NCI-H748 (cell line): ENCODE measurements at regions not wholly inside any gene's neighbourhood (a gene's known extent, or its start where the extent isn't known, plus 50 kb on each side); places are given as distances from the start of the nearest gene placed in this dataset.
A peak's percentile ranks its signal among the peaks of the same experiment; 100 is the strongest.

Experiments used
- DNase-seq: peaks from one replicate; lab custom pipeline; 2025; ENCODE audit not compliant: unreplicated experiment; lab: John Stamatoyannopoulos, UW

DNA sequence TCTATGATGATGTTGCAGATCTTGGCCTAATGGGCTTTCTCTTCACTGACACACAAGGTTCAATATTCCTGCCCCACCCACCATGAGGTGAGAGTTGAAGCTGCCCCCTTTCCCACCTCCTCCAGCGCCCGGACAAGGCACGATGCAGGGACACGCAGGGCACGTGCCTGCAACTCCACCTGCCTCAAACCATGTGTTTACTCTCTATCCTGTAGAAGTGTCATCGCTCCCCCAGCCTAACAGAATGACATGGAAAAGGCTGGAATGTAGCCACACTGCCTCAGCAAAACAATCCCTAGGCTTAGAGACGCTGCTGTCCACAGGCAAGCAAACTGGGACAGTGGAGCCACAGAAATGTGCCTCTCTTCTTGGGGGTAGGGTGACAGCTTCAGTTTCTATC is 92.9 kb upstream of the SOD1 start:
- DNase-seq, result no peak

DNA sequence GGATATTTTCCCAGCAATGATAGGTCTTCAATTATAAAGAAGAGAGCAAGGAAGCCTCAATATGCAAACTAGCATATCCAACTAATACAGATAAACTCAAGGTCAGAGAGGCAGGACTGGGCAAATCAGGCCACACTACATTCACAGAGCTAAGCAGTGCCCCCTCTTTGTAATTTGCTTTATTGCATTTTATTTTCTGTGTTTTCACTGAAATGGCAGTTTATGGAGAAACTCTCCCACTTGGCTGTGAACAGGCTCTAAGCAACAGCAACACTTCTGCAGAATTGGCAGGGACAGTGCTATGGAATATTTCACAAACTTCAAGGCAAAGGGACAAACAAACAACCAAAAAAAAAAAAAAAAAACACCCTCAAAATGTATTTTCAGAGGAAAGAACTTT is 93.4 kb upstream of the SOD1 start:
- DNase-seq, result no peak

- DNase-seq, result no peak
Observed at GRCh38 chr21:31564439-31564838, 95.1 kb upstream of the SOD1 start.

DNA sequence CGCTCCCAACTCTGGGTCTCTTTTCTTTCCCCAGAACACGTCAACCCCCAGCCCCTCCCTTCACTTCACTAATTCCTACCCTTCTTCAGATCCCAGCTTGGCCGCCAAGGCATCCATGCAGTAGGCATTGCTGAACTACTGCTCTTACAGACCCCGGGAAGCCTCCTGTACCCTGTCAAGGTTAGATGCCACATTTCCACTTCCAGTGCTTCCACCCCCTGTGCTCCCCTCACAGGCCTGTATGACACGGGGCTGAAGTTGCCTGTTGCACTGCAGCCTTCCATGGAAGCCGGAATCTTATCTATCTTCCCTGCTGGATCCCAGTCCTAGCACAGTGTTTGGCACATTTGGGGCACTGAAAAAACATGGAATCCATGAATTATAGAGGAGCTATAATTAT is 99.0 kb upstream of the SOD1 start:
- DNase-seq, result no peak

DNA sequence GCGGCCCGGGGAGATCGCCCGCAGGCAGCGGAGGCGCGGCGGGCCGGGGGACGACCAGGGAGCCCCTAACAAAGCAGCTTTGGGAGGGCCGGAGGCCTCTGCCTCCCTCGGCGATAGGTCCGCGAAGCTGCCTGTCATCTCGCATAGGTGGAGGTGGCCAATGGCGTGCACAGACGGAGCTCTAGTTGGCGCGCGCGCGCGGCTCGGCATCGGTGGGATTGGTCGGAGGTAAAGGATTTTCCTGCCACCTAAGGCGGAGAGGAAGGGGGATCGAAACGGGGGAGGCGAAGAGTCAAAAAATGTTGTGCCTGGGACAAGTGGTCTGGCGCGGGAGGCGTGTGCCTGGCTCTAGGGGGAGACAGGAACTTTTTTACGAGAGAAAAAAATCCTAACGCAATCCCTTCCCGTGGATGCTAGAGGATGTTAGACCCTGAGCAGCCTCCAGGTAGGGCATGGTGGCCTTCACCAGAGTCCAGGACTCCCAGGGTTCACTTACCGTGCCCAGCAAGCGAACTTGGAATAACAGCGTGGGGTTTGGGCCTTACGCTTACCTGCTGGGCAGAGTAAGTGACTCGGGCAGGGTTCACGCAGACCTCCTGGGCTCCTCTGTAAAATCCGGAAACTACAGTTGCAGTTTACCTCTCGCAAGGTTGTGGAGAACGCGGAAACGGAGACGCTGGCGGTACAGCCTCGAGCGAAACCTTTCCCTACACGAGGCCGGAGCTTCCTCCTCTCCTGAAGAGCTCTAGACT is 99.9 kb upstream of the SOD1 start:
- peak; percentile 98 for DNase-seq

- DNase-seq, result peak; percentile 97
Observed at GRCh38 chr21:31558962-31559367, 100.5 kb upstream of the SOD1 start.

GRCh38 chr21:31558189-31558961 is 101.1 kb upstream of the SOD1 start:
- DNase-seq, result peak; percentile 77

DNA sequence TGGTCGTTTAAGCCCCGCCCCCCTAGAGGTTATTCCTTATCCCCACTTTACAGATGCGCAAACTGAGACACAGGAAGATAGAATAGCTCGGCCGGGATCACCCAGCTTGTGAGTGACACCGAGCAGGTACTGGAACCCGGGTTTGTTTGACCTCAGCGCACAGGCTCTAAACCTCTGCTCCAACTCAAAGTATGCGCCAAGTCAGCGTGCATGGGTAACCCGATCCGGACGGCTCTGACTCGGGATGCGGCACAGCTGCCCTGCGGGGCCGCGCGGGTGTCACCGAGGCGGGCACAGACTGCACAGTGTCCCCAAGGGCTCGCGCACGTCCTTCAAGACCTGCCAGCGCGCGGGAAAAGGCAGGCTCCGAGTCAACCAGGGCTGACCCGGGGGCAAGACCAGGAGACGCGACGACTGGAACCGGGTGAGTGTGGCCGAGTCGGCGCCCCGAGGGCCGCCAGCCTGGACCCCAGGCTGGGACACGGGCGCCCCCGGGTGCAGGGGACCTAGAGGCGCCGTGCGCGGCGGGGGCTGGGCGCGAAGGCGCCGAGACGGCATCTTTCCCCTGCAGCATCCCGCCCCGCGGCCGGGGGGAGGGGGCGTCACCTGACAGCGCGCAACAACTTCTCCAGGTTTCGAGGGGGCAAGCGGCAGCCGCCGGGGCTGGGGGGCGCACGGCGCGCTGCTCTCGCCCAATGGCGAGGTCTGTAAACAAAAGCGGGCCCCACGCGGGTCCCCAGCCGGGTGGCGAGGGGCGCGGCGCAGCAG is 101.9 kb upstream of the SOD1 start:
- peak; percentile 75 for DNase-seq

- peak; percentile 55 for DNase-seq
Observed at GRCh38 chr21:31556662-31557061, 102.8 kb upstream of the SOD1 start.

DNA sequence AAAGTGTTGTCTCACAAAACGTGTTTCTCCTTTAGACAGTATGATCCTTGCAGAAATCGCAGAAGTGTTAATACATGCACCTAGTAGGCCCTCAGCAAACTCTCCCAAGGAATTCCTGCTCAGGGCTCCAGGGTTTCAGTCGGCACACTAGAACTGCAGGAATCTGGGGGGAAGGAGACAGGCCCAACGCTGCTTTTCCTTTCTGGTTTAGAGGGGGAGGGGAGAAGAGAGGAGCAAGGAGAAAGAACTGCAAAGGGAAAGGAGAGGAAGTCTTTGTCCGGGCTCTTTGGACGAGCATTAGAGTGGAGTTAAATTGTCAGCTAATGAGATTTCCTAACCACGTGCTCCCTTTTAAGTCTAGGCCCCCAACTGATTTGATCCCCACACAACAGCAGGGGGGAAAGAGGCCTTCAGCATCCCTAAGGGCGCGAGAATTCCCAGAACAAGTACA is 103.7 kb upstream of the SOD1 start:
- DNase-seq, result no peak

DNA sequence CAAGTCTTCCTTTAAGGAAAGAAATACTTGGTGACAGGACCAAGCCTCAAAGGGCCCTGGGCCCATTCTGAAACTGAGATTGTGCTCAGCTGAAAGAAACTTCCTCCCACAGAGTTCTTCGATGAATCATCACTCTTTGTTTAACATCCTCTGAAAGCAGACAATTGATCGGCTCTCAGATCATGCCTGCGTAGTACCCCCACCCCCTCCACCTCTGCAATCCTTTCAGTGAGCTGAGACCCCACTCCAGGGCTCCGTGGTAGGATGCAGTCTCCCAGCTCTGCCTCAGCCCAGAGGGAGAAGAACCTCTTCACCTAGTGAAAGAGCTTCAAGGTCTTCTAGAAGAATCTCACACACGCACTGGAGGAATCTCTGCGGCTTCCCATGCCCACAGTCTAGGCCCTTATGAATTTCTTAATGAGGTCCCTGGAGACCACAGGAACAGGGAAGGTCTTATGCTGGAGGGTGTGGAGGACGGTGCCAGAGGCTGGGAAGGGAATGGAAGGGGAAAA is 104.9 kb upstream of the SOD1 start:
- DNase-seq, result no peak

- DNase-seq, result no peak
Observed at GRCh38 chr21:31553926-31554325, 105.6 kb upstream of the SOD1 start.

GRCh38 chr21:31553461-31553860 is 106.0 kb upstream of the SOD1 start:
- DNase-seq, result no peak

DNA sequence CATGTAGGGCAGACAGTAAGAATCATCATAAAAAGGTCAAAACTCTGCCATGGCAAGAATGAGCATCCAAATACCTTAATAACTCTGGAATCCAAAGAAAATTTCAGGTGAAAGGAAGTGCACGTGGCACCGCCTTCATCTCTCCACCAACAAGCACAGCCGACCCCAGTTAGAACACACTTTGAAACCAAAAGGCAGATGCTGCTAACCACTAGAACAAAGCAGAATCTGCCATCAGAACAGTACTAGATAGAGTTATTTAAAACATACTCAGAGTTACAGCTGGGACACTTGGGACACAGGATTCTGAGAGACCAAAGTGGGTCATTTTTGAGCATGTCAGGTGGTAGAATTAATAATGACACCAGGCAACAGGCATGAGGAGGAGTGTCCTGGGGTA is 106.7 kb upstream of the SOD1 start:
- no peak for DNase-seq

GRCh38 chr21:31550070-31550469 is 109.4 kb upstream of the SOD1 start:
- DNase-seq, result no peak

GRCh38 chr21:31548688-31549087 is 110.8 kb upstream of the SOD1 start:
- no peak for DNase-seq

DNA sequence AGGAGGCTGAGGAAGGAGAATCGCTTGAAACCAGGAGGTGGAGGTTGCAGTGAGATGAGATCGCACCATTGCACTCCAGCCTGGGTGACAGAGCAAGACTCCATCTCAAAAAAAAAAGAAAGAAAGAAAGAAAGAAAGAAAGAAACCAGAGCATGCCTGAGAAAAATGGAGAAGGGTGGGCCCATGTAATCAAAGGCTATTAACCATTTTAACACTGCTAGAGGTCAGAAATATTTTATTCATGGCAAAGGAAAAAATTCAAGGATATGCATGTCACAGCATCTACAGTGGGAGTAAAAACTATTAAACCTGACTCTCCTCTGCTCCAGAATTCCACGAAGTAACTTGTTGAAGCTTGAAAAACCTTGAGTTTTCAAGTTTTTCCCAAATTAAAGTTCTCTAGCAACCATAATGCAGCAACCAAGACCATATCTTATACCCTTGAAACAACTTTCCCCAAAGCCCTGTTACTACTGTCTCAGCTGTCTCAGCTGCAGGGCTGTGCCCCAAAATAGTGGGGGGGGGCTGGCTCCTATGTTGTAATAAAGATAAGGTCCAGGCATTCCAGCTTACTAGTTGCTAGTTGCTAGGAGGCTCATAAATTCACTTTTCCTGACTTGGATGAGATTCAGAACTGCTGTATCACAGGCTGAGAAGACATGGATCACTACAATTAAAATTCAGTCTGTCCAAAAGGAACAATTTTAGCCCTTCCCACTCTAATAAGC is 112.9 kb upstream of the SOD1 start:
- DNase-seq, result no peak

GRCh38 chr21:31545036-31545435 is 114.5 kb upstream of the SOD1 start:
- DNase-seq, result no peak

DNA sequence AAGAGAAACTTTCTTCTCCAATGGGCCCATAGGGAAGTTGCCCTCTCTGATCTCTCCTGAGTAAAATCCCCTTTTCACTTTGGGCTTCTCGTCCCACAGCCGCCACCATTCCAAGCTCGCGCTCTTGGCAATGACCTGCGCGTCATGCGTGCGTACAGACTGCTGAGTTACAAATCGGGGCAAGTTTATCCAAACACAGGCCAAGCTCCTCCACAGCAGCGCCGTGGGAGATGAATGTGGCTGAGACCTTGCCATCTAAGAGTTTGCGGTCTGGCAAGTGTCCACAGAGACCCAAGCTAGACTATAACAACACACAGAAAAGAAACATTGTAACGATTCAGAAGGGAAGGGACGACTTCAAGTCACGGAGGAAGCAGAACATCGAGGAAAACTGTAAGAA is 116.3 kb upstream of the SOD1 start:
- DNase-seq, result no peak

GRCh38 chr21:31538816-31539215 is 120.7 kb upstream of the SOD1 start:
- DNase-seq, result no peak
